ENCODE measurements at regions not wholly inside any gene's neighbourhood (a gene's known extent, or its start where the extent isn't known, plus 50 kb on each side); places are given as distances from the start of the nearest gene placed in this dataset.

- H3K4me3 ChIP-seq (ENCODE audit: low read depth, low read length) = no peak overlapping the region
- no peak for DNase-seq (ENCODE audit: low read depth)
- TF ChIP-seq MYC (IDR thresholded peaks at IDR 0.05; ENCODE audit: low read depth, low read length) (no peak), CTCF (IDR thresholded peaks at IDR 0.05; ENCODE audit: low read depth, low read length) (no peak)
- TF ChIP-seq, protein P1, sequence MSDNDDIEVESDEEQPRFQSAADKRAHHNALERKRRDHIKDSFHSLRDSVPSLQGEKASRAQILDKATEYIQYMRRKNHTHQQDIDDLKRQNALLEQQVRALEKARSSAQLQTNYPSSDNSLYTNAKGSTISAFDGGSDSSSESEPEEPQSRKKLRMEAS (IDR thresholded peaks at IDR 0.05; ENCODE audit: low read depth, low read length) = no peak
These were observed 125.2 kb downstream of the GADD45G start for GRCh38 chr9:89729954-89730530.

DNA sequence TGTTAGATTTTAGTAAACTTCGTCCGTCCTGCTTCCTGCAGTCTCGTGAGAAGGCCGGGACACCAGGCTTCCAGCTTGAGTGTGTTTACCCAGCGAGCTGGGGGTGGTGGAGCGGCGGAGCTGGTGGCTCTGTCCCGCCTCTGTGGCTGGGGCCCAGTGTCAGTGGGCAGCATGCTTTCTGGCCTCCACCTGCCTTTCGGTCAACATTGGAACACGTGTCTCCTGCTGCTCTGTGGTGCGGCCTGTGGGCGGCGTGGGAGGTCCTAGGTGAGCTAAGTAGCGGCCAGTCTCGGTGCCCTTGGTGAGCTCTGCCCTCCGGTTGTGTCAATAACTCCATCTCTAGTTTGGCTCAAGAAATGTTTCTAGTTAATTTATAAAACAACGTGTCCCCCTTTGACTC, 125.9 kb downstream of the GADD45G start:
- no peak overlapping the region for H3K4me3 ChIP-seq (ENCODE audit: low read depth, low read length)
- peak; percentile 7 for DNase-seq (ENCODE audit: low read depth)
- TF ChIP-seq, protein P1 (IDR thresholded peaks at IDR 0.05; ENCODE audit: low read depth, low read length) = no peak; the same call in 1 of the 2 replicates
- TF ChIP-seq CTCF (IDR thresholded peaks at IDR 0.05; ENCODE audit: low read depth, low read length) (no peak), MYC (IDR thresholded peaks at IDR 0.05; ENCODE audit: low read depth, low read length) (no peak), POLR2A (IDR thresholded peaks at IDR 0.05; ENCODE audit: extremely low read depth, insufficient read length) (no peak)

DNA sequence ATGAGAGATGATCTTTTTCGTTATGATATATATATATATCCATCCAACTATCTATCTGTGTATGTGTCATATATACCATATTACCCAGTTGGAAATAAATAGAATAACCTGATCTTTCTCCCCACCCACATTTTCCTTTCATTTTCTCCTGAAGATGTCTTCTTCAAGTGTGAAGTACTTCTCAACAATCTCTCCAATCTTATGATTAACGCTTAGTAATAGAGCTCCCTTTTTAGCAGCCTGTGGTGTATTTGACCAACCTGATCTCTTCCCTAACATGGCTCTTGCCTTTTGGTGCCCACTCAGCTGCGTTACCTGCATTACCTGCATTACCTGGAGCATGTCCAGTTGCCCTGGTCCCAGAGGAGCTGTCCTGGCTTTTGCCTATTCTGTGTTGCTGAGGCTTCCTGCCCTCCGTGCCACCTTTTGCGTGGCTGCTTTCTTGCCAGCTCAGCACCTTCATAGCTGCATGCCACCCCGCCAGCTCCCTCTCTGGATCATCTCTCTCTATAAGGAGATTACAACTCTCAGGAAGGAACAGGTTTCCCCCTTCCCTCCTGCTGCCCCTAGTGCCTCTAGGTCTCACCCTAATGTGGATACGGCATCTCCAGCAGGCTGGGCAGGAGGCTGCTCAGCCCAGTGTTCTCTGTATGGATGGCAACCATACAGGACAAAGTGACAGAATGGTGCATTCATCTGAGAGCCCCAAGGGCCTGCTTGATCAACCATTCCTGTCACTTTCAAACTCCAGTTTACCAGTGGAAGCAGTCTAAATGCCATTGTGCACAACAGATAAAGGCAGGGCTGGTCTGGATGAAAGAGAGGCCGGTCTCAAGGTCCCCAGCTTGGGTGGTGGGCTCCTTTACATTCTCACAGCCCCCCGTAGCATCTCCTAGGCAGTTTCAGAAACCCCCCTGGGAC, 126.7 kb downstream of the GADD45G start:
- TF ChIP-seq POLR2A (IDR thresholded peaks at IDR 0.05; ENCODE audit: extremely low read depth, insufficient read length) (no peak), MYC (IDR thresholded peaks at IDR 0.05; ENCODE audit: low read depth, low read length) (no peak), CTCF (IDR thresholded peaks at IDR 0.05; ENCODE audit: low read depth, low read length) (no peak)
- TF ChIP-seq, protein P1 (IDR thresholded peaks at IDR 0.05; ENCODE audit: low read depth, low read length) = no peak
- H3K4me3 ChIP-seq (ENCODE audit: low read depth, low read length) = no peak overlapping the region
- DNase-seq (ENCODE audit: low read depth) = no peak

DNA sequence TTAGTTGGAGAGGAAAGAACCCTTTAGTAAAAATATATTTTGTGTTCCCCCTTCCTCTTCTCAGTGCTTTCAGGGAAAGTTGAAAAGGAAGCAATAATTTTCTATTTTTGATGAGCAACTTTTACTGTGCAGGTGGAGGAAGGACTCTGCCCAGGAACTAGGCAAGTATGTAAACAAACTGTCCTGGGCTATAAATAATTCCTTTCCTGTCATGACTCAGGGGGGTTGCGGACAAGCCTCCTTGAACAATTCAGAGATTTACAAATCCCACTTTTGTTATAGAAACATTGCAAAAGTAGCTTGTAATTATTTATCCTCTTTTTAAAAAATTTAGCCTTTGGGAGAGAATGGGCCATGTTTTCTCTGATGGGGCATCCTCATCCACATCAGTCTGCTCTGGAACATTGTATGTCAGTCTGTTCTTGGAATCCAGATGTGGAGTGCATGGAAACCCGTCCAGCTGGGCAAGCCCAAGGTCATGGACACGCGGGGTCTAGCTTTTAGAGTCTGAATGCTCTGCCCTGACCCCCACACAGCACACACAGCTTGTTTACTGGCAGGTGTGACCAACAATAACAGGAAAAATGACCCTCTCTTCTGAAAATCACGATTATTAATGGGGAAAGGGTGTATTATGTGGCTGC, 127.6 kb downstream of the GADD45G start:
- TF ChIP-seq, protein P1 (IDR thresholded peaks at IDR 0.05; ENCODE audit: low read depth, low read length) = no peak
- TF ChIP-seq MYC (IDR thresholded peaks at IDR 0.05; ENCODE audit: low read depth, low read length) = no peak
- TF ChIP-seq POLR2A (IDR thresholded peaks at IDR 0.05; ENCODE audit: extremely low read depth, insufficient read length) = no peak
- no peak for TF ChIP-seq CTCF (IDR thresholded peaks at IDR 0.05; ENCODE audit: low read depth, low read length)
- H3K4me3 ChIP-seq (ENCODE audit: low read depth, low read length) = no peak overlapping the region
- DNase-seq (ENCODE audit: low read depth) = no peak

GRCh38 chr9:89732939-89733324, 128.1 kb downstream of the GADD45G start:
- no peak for DNase-seq (ENCODE audit: low read depth)
- no peak overlapping the region for H3K4me3 ChIP-seq (ENCODE audit: low read depth, low read length)
- TF ChIP-seq MYC (IDR thresholded peaks at IDR 0.05; ENCODE audit: low read depth, low read length) (no peak), POLR2A (IDR thresholded peaks at IDR 0.05; ENCODE audit: extremely low read depth, insufficient read length) (no peak), CTCF (IDR thresholded peaks at IDR 0.05; ENCODE audit: low read depth, low read length) (no peak)
- TF ChIP-seq, protein P1 (IDR thresholded peaks at IDR 0.05; ENCODE audit: low read depth, low read length) = no peak
